ENCODE measurements at regions not wholly inside any gene's neighbourhood (a gene's known extent, or its start where the extent isn't known, plus 50 kb on each side); places are given as distances from the start of the nearest gene placed in this dataset.

DNA sequence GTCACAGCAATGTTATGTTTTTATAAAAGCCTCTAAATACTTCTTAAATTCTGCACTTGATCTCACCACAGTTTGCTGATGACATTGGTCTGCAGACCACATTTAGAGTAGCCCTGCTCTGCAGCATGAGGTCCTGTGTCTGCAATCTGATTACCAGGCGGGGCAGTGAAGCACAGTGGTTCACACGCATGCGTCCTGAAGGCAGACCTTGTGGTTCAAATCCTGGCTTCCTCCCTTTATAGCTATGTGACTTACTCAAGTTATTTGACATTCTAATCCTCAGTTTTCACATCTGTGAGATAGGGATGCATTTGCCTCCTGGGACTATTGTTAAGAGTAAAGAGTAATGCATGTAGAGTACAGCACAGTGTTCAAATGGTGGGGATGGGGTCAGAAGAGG is 50.3 kb downstream of the BMAL2 start:
- no peak for DNase-seq (ENCODE audit: low read depth, low spot score)

DNA sequence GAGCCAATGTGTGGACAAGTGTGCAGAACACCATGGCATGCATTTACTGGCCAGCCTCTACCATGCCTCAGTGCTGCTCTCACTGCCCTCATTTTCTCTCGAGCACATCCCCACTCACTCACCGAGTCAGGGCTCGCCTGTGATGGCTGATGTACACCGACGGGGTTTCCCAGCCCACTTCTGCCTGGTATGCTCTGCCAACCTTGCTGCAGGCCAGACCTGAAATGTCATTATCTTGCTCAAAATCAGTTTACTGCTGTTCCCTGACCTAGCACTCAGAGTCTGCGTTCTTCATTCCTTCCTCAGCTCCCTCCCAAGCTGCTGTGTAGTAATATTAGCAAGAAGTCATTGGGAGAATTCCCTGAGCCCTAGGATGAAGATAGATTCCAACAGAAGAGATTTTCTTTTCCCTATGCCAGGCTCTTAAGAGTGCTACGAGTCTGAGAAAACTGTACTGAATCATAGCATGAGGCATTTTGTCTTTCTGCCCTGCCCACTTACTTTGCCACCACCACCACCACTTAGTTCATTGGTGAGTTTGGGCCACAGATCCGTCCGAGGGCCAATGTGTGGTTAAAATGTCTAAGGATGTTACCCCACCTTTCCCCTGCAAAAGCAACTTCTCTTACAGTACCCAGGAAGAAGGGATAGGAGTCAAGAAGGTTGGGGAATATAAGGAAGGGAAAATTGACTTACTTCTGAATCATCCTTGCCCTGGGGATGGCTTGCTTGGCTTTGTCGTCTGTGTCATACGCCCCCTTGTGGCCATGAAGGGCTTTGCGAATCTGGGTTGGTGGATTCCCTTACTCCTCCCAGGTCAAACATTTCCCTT is 51.0 kb downstream of the BMAL2 start:
- peak; percentile 12 for DNase-seq (ENCODE audit: low read depth, low spot score)

DNA sequence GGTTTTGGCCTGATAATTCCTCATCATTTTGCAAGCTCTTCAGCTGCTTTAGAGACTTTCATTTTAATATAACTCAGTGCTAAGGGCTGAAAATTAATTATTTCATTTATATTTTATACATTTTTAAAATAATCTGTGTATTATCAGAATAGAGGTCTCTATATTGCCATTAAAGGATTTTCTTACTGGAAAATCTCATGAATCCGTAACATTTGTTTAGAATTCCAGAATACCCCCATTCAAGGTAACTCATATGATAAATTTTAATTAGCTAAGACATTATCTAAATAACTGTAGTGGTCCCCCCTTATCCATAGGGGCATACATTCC is 51.6 kb downstream of the BMAL2 start:
- no peak for DNase-seq (ENCODE audit: low read depth, low spot score)

DNA sequence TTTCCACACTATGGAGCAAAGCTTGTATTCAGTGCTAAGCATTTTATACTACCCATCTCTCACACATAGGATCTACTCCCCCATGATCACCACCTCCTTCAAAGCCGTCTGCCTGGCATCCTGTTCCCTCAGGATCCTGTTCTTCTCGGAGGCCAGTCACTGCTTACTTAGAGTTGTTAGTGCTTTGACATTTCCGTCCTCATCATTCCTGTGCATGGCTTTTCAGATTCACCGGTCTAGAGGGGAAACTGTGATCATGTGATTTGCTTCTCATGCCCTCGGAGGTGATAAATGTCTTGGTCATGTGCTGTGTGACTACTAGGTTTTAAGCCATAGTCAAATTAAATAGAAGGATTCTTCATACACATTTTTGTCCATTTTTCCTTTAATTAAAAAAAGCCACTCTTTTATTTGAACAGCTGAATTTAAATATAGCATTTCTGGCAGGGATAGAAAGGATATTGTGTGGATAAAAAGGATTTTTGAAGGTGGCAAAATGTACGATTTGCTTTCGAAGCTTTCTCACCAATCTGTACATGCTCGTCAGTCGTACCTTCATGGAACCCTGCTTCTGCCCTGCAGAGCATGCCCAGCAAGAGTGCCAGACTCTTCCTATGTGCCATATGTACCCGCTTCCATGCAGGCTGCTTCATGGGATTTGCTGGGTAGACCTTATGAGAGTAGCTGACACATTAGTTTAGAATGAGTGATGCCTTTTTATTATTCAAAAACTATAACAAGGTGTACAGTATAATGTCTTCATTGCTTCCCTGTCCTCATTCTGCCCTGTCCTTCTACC is 53.3 kb downstream of the BMAL2 start:
- no peak for DNase-seq (ENCODE audit: low read depth, low spot score)

DNA sequence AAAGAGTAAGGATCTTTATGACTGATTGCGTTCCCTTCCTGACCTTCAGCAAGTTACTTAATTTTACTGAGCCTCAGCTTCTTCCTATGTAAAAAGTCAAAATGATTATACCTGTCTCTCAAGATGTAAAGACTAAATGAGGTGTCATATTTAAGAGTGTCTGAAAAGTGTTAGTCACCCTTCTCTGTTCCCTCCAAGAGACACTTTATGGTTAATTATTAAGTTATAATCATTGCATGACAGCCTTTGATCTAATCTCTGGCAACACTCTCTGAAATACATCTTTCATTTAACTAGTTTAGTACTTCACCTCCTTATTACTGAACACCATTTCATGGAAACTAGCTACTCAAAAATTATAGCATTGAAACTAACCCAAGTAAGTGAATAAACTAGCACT is 54.8 kb downstream of the BMAL2 start:
- DNase-seq (ENCODE audit: low read depth, low spot score) = no peak

DNA sequence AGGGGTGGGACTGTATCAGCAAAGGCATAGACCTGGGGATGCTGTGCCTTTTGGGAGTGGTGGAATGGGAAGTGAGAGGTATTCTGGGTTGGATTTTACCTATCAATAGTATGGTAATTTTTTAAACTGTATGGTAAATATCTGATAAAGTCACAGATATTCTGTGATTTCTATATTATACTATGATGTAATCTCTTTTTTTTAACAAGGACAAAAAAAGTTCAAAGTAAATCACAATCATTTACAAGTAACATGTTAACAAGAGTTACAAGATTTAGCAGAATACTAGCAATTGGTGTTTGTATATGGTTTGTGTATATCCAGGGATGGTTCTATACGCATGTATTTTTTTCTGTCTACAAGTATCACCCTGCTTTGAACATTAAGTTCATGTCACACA is 56.0 kb downstream of the BMAL2 start:
- DNase-seq (ENCODE audit: low read depth, low spot score) = no peak

DNA sequence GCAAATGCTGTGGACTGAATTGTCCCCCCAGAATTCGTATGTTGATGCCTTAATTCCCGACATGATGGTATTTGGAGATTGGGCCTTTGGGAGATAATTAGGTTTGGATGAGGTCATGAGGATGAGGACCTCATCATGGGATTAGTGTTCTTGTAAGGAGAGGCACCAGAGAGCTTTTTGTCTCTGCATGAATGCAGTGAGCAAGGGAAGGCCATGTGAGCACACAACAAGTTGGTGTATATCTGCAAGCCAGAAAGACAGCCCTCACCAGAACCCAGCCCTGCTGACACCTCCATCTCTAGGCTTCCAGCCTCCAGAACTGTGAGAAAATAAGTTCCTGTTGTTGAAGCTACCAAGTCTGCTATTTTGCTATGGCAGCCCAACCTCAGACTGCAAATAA is 51.9 kb upstream of the SMCO2 start:
- no peak for DNase-seq (ENCODE audit: low read depth, low spot score)

DNA sequence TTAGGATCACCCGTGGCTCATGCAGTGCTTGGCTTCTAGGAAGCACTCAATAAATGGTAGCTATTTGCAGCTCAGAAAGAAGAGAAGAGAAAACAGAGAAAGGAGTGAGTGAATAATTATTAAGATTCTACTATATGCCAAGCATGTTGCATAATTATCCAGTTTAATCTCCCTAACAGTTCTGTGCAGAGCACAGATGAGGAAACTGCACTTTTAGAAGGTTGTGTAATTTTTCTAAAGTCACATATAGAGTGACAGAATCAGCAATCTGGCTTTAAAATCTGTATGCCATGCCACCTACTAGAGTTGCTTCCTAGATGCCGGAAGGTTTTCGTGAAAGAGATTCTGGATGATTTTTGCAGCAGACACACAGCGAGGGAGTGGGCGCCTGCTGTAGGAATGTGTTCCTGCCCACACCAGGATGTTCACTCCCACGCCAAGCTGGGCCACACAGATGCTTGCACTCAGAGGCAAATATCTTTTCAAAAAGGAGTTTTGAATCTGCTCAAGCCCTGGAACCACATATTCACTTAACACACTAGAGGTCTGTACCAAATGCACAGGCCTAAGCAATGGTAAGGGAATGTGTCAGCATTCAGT is 50.2 kb upstream of the SMCO2 start:
- no peak for DNase-seq (ENCODE audit: low read depth, low spot score)

Data from activated naive CD8-positive, alpha-beta T cell treated with anti-CD3 and anti-CD28 coated beads, Interleukin-2, amount 50 U/mL, for 16 hours (primary cell).